GM10266 (cell line): ENCODE measurements at regions not wholly inside any gene's neighbourhood (a gene's known extent, or its start where the extent isn't known, plus 50 kb on each side); places are given as distances from the start of the nearest gene placed in this dataset.

Experiments
- DNase-seq: peaks from one replicate; pipeline ENCODE4 v3.0.0; 2012; ENCODE audit errors: extremely low spot score
- TF ChIP-seq, protein P1 (sequence below): IDR thresholded peaks from 2 replicates; pipeline ENCODE4 v1.5.1; 2012; ENCODE audit warnings: mild to moderate bottlenecking, low read depth; ENCODE audit not compliant: control insufficient read depth, insufficient read depth; ENCODE audit errors: missing control alignments

DNA sequence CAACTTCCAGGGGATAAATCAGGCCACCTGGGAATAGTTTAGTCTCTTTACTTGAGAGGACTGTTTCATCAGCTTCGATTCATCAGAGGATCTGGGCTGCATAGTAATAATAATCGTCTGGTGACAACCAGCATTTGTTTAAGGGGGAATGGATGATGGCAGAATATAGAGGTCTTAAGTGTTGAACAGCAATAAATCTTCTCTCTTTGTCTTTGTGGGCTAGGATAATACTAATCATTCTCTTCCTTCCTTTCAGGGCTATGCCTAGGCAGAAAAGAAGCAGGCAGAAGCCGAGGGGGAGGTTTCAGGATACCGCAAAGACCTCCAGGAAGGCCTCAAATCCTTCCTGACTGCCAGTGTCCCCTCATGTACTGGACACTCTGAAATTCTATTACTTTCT lies 150.4 kb upstream of the GAREM1 start:
- TF ChIP-seq, protein P1, sequence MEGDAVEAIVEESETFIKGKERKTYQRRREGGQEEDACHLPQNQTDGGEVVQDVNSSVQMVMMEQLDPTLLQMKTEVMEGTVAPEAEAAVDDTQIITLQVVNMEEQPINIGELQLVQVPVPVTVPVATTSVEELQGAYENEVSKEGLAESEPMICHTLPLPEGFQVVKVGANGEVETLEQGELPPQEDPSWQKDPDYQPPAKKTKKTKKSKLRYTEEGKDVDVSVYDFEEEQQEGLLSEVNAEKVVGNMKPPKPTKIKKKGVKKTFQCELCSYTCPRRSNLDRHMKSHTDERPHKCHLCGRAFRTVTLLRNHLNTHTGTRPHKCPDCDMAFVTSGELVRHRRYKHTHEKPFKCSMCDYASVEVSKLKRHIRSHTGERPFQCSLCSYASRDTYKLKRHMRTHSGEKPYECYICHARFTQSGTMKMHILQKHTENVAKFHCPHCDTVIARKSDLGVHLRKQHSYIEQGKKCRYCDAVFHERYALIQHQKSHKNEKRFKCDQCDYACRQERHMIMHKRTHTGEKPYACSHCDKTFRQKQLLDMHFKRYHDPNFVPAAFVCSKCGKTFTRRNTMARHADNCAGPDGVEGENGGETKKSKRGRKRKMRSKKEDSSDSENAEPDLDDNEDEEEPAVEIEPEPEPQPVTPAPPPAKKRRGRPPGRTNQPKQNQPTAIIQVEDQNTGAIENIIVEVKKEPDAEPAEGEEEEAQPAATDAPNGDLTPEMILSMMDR = no peak

DNA sequence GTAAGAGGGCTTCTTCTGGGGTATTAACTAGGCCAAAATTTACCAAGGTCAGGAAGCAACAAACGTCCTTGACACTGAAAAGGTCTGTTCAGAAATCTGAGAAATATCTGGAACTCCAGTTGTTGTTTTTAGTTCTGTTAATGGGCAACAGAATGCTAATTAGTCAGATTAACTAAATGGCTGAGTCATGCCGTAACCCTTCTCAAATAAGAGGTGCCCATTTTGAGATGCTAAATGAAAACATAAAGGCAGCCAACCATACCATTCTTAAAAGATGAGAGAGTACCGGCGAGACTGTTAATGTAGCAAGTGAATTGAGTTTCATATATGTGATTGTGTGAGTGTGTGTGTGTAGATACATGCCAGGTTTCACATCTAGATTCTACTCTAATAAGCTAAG lies 147.9 kb upstream of the GAREM1 start:
- no peak for DNase-seq
- TF ChIP-seq, protein P1 = no peak

More for the DNA sequence above, 150.4 kb upstream of the GAREM1 start:
- no peak for DNase-seq

DNA sequence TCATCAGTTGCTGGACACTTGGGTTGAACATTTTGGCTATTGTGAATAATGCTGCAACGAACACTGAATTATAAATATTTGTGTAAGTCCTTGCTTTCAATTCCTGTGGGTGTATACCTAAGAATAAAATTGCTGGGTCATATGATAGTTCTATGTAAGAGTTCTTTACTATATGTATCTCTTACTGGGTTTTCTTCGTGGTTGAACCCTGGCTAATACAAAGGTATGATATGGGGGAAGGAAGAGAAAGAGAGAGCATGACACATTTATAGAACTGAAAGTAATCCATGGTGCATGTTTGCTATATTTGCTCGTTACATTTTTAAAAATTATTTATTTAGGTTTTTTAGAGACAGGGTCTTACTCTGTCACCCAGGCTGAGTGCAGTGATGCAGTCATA lies 143.1 kb upstream of the GAREM1 start:
- no peak for DNase-seq
- TF ChIP-seq, protein P1 = no peak

DNA sequence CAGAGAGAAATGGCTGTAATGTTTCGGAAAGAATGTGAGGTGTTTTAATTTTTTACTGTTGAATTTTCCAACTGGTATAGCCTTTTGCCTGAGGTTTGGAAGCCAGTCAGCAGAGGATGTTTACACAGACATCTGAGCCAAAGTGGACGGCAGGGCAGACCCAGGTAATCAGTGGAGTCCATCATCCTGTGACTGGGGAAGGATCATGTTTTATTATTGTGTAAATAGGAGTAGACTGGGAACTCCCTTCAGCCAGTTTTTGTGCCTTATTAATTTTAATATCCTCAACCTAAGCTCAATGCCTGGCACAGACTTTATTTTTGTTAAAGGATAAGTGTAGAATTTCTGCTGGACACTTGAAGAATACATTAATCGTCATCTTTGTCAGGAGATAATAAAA lies 142.0 kb upstream of the GAREM1 start:
- DNase-seq = no peak

DNA sequence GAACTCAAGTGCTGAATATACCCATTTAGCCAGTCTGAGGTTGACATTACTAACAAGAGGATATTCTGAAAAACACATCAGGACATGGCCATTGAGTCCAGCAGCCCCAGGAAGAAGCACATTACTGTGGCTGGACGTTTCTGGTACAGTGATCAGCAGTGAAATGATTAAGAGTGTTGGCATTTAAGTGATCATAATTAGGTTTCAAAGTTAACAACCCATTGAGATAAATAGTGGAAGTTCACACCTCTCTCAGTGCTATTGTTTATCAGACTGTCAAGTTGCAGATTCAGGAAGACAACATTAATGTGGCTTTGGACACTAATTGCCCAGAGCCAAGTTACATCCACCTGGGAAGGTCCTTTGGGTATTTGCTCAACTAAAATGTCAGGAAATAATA lies 139.5 kb upstream of the GAREM1 start:
- TF ChIP-seq, protein P1 = no peak
- DNase-seq = no peak

More for the DNA sequence above, 142.0 kb upstream of the GAREM1 start:
- TF ChIP-seq, protein P1 = no peak

DNA sequence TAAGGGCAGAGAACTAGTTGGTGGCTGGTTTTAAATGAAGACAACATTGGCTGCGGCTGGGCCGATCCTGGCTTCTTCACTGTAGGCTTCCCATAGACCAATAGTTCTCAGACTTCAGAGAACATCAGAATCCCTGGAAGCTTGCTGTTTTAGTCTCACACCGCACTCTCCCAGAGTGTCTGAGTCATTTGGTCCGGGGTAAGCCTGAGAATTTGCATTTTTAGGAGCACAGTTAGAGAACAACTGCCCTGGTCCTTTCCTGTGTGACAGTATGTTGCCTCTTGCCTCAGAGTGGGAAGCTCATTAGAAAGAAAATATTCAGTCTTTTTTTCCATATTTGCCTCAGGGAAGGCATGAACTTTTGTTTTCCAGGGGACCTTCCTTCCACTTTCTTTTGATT lies 137.1 kb upstream of the GAREM1 start:
- TF ChIP-seq, protein P1 = no peak
- DNase-seq = no peak

DNA sequence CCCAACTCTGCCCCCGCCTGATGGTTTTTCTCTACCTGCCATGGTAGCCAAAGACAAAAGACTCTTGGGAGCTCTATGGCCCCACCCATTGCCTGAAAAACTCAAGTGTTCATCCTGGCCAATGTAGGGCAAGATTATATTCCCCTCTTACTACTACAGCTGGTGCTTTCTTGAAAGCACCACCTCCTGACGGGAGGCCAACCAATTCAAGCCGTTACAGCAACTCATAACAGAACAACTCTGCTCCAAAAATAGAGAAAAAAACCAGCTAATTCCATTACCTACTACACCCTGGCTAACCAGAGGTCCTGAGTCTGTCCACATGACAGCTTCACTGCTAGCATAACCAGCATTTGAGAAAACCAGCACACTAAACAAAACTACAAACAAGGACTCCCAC lies 127.5 kb upstream of the GAREM1 start:
- TF ChIP-seq, protein P1 = no peak
- DNase-seq = no peak
